ENCODE measurements at regions not wholly inside any gene's neighbourhood (a gene's known extent, or its start where the extent isn't known, plus 50 kb on each side); places are given as distances from the start of the nearest gene placed in this dataset.

DNA sequence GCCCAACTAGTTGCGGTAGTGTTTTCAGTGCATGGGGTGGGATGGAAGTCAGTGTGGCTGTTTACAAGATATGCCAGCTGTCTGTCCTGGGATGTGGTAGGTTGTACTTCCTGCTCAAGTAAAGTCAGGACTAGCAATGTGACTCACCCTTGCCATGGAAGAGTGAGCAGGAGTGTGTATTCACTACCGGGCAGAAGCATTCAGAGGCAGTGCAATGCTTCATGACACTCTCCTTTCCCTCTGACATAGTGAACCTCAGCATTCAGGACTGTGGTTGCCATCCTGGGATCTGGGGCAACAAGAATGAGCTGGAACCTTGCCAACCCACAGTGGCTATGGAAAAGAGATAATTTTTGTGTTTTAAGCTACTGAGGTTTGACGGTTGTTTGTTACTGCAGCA, 68.9 kb downstream of the BOD1 start:
- DNase-seq (ENCODE audit: insufficient read length, low spot score): no peak
- no peak for FAIRE-seq

DNA sequence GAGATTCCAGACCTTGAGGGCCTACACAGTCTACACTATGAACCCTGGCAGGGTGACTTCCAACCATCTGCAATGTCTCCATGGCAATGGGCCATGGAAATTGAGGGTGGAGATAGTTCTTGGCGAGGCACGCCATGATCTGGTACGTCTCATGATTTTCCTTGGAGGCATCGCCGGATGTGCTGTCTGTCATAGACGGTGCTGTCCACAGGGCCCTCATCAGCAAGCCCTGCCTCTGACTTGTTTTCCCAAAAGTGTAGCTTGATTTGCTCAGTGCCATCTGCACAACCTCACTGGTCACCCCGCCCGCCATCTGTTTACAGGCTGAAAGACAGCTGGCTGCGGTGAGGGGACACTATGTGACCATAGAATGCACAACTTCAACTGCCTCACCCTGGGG, 73.5 kb downstream of the BOD1 start:
- FAIRE-seq: no peak
- DNase-seq (ENCODE audit: insufficient read length, low spot score): no peak
- TF ChIP-seq, protein P1, sequence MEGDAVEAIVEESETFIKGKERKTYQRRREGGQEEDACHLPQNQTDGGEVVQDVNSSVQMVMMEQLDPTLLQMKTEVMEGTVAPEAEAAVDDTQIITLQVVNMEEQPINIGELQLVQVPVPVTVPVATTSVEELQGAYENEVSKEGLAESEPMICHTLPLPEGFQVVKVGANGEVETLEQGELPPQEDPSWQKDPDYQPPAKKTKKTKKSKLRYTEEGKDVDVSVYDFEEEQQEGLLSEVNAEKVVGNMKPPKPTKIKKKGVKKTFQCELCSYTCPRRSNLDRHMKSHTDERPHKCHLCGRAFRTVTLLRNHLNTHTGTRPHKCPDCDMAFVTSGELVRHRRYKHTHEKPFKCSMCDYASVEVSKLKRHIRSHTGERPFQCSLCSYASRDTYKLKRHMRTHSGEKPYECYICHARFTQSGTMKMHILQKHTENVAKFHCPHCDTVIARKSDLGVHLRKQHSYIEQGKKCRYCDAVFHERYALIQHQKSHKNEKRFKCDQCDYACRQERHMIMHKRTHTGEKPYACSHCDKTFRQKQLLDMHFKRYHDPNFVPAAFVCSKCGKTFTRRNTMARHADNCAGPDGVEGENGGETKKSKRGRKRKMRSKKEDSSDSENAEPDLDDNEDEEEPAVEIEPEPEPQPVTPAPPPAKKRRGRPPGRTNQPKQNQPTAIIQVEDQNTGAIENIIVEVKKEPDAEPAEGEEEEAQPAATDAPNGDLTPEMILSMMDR (IDR thresholded peaks at IDR 0.05; ENCODE audit: insufficient read depth, missing control alignments): no peak

More for the DNA sequence above, 68.9 kb downstream of the BOD1 start:
- TF ChIP-seq, protein P1 (IDR thresholded peaks at IDR 0.05; ENCODE audit: insufficient read depth, missing control alignments): no peak

DNA sequence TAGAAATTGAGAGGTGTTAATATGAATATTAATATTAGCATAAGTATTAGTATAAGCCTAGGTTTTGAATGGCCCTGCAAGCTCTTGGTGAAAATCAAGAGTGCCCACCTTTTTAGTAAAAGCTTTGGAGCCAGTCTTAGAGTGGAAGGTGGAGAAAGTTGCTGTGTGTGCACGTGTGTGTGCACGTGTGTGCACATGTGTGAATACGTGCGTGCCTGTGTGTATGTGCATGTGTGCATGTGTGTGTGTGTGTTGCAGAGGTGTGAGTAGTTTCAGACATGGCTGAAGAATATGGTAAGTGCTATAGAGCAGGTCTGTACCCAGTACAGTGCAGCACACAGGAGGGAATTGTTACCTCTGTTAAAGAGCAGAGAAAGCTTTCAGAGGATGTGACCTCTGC, 74.3 kb downstream of the BOD1 start:
- DNase-seq (ENCODE audit: insufficient read length, low spot score): no peak
- TF ChIP-seq, protein P1 (IDR thresholded peaks at IDR 0.05; ENCODE audit: insufficient read depth, missing control alignments): no peak
- FAIRE-seq: no peak

DNA sequence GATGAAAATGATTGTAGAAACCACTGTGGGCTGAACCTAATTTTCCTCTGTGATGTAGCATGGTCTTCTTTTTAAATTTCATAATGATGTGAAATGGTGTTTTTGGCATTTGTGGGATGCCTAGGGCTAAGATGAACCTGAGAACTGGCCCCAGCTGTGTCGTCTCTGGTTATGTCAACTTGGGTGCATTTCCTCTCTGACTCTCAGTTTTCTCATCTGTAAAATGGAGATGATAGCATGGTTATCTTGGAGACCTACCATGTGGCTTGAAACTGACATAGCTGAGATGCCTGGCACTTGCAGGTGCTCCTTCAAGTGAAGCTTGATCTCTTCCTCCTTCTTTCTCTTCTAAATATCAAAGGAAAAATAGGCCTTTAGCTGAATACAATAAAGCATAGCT, 77.8 kb downstream of the BOD1 start:
- DNase-seq (ENCODE audit: insufficient read length, low spot score): no peak
- TF ChIP-seq, protein P1 (IDR thresholded peaks at IDR 0.05; ENCODE audit: insufficient read depth, missing control alignments): no peak
- no peak for FAIRE-seq

DNA sequence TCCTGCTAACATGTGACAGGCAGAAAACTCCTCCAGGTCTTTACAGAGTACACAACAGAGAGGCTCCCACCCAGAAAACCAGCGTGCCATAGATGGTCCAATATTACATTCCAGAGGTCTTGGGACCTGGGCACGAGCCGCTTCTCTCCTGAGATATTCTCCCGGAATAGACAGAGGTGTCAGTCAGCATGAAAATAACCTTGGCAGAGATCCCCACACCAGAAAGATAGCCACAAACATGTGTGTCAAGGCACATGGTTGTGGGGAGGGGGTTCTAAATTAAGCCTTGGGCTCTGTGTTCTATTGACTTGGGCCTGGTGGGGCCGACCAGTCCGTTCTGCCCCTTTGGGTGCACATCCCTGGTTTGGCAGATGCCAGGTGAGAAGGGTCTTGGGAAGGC, 78.4 kb downstream of the BOD1 start:
- DNase-seq (ENCODE audit: insufficient read length, low spot score): no peak
- no peak for FAIRE-seq
- TF ChIP-seq, protein P1 (IDR thresholded peaks at IDR 0.05; ENCODE audit: insufficient read depth, missing control alignments): no peak

DNA sequence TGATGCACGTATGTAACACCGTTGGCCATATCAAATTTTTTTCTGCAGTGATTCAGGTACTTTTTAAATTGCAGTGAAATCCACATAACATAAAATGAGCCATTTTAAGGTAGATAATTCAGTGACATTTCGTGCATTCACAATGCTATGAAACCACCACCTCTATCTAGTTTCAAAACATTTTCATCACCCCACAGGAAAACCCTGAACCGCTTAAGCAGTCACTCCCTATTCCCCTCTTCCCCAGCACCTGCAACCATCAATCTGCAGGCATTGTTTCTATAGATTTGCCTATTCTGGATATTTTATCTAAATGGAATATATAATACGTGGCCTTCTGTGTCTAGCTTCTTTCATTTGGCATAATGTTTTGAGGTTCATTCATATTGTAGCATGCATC, 79.2 kb downstream of the BOD1 start:
- DNase-seq (ENCODE audit: insufficient read length, low spot score) (no peak), FAIRE-seq (no peak)
- TF ChIP-seq, protein P1 (IDR thresholded peaks at IDR 0.05; ENCODE audit: insufficient read depth, missing control alignments): no peak

DNA sequence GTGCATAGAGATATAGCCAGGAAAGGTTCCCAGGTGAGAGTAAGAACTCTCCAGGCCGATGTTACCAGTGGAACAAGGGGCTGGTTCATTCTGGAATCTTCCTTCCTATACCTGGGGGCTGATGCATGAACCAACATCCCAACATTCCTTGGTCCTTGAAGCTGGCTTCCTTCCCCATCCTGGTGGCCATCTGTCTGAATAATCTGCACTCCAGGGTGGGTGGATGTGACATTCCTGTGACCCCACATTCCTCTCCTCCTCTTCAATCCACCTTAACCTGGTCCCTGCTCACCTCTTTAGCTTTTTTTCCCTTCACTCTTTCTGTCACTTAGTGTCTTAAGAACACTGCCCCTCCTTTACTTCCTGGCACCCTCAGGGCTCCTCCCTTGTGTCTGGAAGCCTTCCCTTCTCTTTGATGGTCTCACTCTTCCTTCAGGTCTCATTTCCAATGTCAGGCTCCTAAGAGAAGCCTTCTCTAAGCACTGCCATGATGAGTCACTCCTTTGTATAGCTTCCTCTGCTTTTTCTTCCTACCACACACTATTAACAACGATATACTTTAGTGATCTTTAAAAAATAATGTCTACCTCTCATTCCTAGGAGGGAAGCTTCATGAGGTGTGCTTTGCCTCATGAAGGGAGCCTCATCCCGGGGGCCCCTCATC, 80.3 kb downstream of the BOD1 start:
- no peak for FAIRE-seq
- TF ChIP-seq, protein P1 (IDR thresholded peaks at IDR 0.05; ENCODE audit: insufficient read depth, missing control alignments): no peak
- no peak for DNase-seq (ENCODE audit: insufficient read length, low spot score)

All from D721Med (cell line).